ENCODE measurements at regions not wholly inside any gene's neighbourhood (a gene's known extent, or its start where the extent isn't known, plus 50 kb on each side); places are given as distances from the start of the nearest gene placed in this dataset.

- no peak for TF ChIP-seq CTCF (IDR thresholded peaks at IDR 0.05)
- no peak for TF ChIP-seq POLR2A (IDR thresholded peaks at IDR 0.05)
Observed at GRCh38 chr1:192936313-192937018, 122.7 kb downstream of the UCHL5 start.
